Activated naive CD8-positive, alpha-beta T cell treated with anti-CD3 and anti-CD28 coated beads, Interleukin-2, amount 10 ng/mL, durations not matched to agents 7 days and 5 days (primary cell): ENCODE measurements at regions not wholly inside any gene's neighbourhood (a gene's known extent, or its start where the extent isn't known, plus 50 kb on each side); places are given as distances from the start of the nearest gene placed in this dataset.
"Not testable (repeated sequence)": the region's sequence is repeated elsewhere in the genome, so short reads cannot be mapped to it uniquely, and the experiment has no call there.

Source experiments
- ATAC-seq: fragments of 150-1000 bp; cut with Tn5 transposase; one replicate; pipeline ENCODE4 v1.10.0; 2021; ENCODE audit warnings: low read depth, moderate library complexity
- POLR2A ChIA-PET: fragments of 350-600 bp; sonication (Branson Sonifier 250); formaldehyde crosslinking; loops from one replicate; lab custom pipeline; 2021; ENCODE audit warnings: antibody characterized with exemption; lab: Charles Lee
- DNase-seq: peaks from one replicate; pipeline ENCODE4 v3.0.0; 2021
- H3K27ac Mint-ChIP-seq: one replicate; pipeline ENCODE4 v1.8.0; 2022; ENCODE audit warnings: mild to moderate bottlenecking, mixed read lengths
- H3K27me3 Mint-ChIP-seq: one replicate; pipeline ENCODE4 v1.8.0; 2022; ENCODE audit warnings: mild to moderate bottlenecking, moderate library complexity, mixed read lengths
- H3K36me3 Mint-ChIP-seq: one replicate; pipeline ENCODE4 v1.8.0; 2021; ENCODE audit warnings: mild to moderate bottlenecking, mixed read lengths
- H3K4me1 Mint-ChIP-seq: one replicate; pipeline ENCODE4 v1.8.0; 2021; ENCODE audit warnings: mixed read lengths
- H3K4me3 Mint-ChIP-seq: one replicate; pipeline ENCODE4 v1.8.0; 2022; ENCODE audit warnings: mild to moderate bottlenecking, moderate library complexity, mixed read lengths
- H3K9me3 Mint-ChIP-seq: one replicate; pipeline ENCODE4 v1.8.0; 2021; ENCODE audit warnings: mixed read lengths

DNA sequence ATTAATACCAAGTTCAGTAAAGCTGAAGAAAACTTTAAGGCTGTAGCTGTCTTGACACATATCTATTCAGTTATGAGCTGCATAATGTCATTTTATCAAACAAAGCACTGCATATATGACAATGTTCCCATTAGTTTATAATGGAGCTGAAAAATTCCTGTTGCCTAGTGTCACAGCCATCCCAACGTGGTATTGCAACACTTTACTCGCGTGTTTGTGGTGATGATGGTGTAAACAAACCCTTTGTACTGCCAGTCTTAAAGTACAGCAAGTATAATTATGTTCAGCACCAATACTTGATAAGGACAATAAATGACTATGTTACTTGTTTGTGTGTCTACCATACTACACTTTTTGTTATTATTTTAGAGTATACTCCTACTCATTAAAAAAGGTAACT, 1415.6 kb upstream of the PCDH7 start:
- no peak overlapping the region for H3K27ac Mint-ChIP-seq
- no peak for ATAC-seq

DNA sequence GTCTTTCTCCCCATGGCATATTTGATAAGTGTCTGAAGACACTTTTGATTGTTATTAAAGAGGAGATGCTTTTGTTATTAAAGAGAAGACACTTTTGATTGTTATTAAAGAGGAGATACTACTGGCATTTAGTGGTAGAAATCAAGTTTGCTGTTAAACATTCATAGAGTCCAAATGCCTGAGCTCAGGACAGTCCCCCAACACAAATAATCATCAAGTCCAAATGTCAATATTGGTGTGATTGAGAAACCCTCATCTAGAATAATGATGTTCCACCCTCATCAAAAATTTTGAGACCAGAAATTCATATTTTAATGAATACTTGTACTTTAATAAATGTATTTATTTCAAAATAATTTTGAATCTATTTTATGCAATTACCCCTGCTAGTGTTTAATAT, 1412.9 kb upstream of the PCDH7 start:
- no peak for DNase-seq
- no peak overlapping the region for H3K27ac Mint-ChIP-seq
- no peaks in the 10 kb centered on the region for H3K4me1 Mint-ChIP-seq
- no peak overlapping the region for H3K4me3 Mint-ChIP-seq
- H3K27me3 Mint-ChIP-seq, result no peaks in the 10 kb centered on the region
- no peaks in the 10 kb centered on the region for H3K36me3 Mint-ChIP-seq
- POLR2A ChIA-PET, result no interaction called here
- peaks cover 2% of the 10 kb centered on the region for H3K9me3 Mint-ChIP-seq
- no peak for ATAC-seq

More for the DNA sequence above, 1415.6 kb upstream of the PCDH7 start:
- no peaks in the 10 kb centered on the region for H3K27me3 Mint-ChIP-seq
- H3K9me3 Mint-ChIP-seq, result peaks cover 2% of the 10 kb centered on the region
- no peak overlapping the region for H3K4me3 Mint-ChIP-seq
- H3K4me1 Mint-ChIP-seq, result no peaks in the 10 kb centered on the region
- DNase-seq, result no peak
- H3K36me3 Mint-ChIP-seq, result no peaks in the 10 kb centered on the region
- POLR2A ChIA-PET, result no interaction called here

DNA sequence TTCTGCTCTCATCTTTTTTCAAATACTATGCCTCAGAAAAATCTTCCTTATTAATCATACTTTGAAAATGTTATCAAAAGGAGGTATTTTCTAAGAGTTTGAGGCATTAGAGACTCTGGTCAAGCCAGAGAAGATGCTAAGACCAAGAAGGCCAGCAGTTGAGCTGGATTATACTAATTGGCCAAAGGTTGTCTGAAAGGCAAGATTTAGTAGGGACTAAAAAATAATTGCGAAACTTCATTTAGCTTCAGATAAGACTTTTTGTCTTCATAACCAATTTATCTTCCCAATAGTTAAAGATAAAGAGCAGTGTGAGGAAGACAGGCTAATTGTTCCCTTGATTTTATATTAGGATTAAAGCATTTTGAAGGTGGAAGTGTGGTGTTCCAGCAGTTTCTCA, 1412.4 kb upstream of the PCDH7 start:
- no peaks in the 10 kb centered on the region for H3K27me3 Mint-ChIP-seq
- ATAC-seq (no peak), DNase-seq (no peak)
- H3K27ac Mint-ChIP-seq, result no peak overlapping the region
- no peaks in the 10 kb centered on the region for H3K4me1 Mint-ChIP-seq
- no peak overlapping the region for H3K4me3 Mint-ChIP-seq
- POLR2A ChIA-PET, result no interaction called here
- H3K9me3 Mint-ChIP-seq, result peaks cover 2% of the 10 kb centered on the region
- H3K36me3 Mint-ChIP-seq, result no peaks in the 10 kb centered on the region

DNA sequence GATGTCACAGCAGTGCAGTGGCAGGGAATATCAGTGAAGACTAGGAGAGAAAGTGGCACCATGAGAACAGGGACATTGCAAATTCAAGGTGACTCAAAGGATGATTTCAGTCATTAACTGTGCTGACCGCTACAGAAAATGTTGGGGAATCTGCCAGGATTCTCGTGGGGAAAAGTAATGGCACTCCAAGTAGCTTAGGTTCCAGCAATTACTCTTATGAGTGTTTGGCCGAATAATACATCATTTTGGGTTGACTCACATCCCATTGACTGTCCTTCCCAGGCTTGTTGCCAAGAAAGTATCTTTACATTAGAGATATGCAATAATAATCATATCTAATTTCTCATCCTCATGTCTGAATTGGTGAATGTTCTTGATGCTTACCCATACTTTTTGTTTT, 1411.1 kb upstream of the PCDH7 start:
- Mint-ChIP-seq H3K27me3 (no peaks in the 10 kb centered on the region), H3K4me1 (no peaks in the 10 kb centered on the region), H3K4me3 (no peak overlapping the region), H3K27ac (no peak overlapping the region), H3K9me3 (peaks cover 2% of the 10 kb centered on the region), H3K36me3 (no peaks in the 10 kb centered on the region)
- DNase-seq (no peak), ATAC-seq (no peak)
- POLR2A ChIA-PET, result no interaction called here

DNA sequence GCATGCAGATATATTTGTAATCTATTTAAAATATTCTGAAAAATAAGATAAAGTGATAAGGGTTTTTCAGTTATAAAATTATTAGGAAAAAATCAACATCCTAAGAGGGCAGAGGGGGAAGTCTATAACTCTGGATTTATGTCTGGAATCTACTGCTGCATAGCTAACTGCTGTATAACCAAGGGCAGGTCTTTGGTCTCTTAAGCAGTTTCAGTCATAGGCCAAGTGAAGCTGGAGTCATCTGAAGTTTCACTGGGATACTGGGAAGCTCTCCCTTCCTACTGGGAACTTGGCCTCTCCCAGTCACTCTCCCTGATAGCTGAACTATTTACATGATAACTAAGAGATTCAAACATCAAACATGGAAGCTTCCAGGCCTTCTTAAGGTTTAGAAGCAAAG, 1409.9 kb upstream of the PCDH7 start:
- Mint-ChIP-seq H3K27ac (no peak overlapping the region), H3K4me3 (no peak overlapping the region), H3K9me3 (peaks cover 2% of the 10 kb centered on the region), H3K36me3 (no peaks in the 10 kb centered on the region), H3K4me1 (no peaks in the 10 kb centered on the region), H3K27me3 (no peaks in the 10 kb centered on the region)
- no peak for ATAC-seq
- DNase-seq, result no peak
- POLR2A ChIA-PET, result no interaction called here

DNA sequence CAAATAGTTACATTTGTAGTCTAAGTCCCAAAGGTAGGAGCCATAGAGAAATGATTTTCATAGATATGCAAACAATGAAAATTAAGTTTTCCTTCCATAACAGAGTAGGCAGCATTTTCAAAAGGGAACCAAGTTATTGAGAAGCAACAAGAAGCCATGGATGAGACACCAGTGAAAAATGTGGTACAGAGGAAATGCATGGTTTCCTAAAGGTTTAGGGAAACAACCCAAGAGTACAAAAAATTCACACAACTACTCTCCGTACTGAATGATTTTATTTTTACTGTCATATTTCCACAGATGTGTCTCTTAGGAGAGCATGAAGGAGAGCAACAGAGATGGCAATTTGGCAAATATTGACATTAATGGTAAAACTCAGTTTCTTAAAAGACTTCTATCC, 1408.9 kb upstream of the PCDH7 start:
- peaks cover 2% of the 10 kb centered on the region for H3K9me3 Mint-ChIP-seq
- H3K27me3 Mint-ChIP-seq, result no peaks in the 10 kb centered on the region
- POLR2A ChIA-PET, result no interaction called here
- DNase-seq, result no peak
- H3K27ac Mint-ChIP-seq, result no peak overlapping the region
- H3K36me3 Mint-ChIP-seq, result no peaks in the 10 kb centered on the region
- no peak for ATAC-seq
- no peaks in the 10 kb centered on the region for H3K4me1 Mint-ChIP-seq
- H3K4me3 Mint-ChIP-seq, result no peak overlapping the region

DNA sequence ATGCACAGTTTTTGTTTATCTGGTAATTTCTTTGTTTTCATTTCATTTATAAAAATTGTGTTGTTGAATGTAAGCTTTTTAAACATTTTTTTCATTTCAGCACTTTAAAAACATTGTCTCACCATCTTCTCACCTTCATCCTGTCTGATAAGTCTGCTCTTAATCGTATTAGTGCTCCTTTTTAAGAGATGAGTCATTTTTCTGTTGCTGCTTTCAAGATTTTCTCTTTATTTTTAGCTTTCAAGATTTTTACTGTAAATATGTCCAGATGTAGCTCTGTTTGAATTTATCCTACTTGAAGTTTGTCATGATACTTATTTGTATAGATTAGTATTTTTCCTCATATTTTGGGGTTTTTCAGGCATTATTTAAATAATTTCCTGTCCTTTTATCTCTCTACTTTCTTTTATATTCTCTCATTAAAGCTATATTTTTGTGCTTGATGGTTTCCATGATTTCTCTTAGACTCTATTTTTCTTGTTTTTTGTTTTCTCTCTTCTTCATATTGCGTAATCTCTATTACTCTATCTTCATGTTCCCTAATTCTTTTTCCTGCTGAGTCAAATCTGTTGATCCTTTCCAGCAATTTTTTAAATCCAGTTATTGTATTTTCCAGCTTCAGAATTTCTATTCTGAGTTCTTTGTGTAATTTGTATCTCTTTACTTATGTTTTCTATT, 1400.4 kb upstream of the PCDH7 start:
- Mint-ChIP-seq H3K9me3 (no peaks in the 10 kb centered on the region), H3K4me1 (no peaks in the 10 kb centered on the region), H3K27ac (no peak overlapping the region), H3K36me3 (no peaks in the 10 kb centered on the region), H3K27me3 (no peaks in the 10 kb centered on the region), H3K4me3 (no peak overlapping the region)
- ATAC-seq (no peak), DNase-seq (no peak)
- POLR2A ChIA-PET, result no interaction called here

DNA sequence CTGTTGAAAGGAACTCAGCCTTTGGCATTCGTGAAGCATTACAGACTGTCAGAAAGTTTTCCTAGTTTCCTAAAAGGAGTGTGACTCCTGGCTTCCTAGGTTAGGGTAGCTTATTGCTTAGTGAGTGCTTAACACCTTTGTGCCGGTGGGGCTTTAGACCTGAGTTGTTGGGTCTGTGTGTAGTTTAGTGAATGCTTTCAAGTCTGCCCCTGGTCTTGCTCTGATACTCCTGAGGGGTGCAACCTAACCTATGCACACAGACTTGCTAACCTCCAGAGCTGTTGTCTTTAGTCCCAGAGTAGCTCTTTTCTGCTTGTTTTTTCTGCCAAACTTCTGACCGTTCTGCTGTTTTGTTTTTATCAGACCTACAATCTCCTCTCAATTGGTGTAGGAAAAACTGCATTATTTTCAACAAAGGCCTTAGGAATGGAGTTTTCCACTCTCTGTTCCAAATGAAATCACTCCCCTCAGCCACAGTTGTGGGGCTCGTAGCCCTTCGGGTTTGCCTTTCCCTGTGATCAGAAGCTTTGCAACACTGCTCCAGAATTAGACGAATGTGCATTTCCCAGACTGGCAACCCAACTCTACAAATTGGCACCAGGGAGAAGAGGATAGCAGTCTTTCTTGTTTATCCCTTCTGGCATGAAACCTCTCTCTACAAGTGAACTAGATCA, 1399.1 kb upstream of the PCDH7 start:
- H3K4me3 Mint-ChIP-seq, result no peak overlapping the region
- POLR2A ChIA-PET, result no interaction called here

DNA sequence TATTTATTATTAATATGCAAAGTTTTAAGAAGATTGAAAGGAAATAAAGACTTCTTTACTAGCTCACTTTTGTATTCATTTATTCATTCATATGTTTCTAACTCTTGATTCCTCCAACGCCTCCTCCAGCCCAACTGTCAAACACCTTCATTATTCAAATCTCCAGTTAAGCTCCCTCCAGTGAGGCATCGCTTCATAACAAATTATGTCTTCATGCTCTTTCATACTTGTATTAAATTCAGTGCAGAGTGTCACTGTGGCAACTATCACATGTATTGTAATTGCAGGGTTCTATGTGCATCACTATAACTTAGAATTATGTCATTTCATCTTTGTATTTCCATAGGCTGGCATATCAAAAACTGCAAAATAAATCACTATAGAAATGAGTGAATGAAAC, 1394.2 kb upstream of the PCDH7 start:
- Mint-ChIP-seq H3K4me1 (no peaks in the 10 kb centered on the region), H3K9me3 (no peaks in the 10 kb centered on the region), H3K4me3 (no peak overlapping the region), H3K27me3 (no peaks in the 10 kb centered on the region), H3K27ac (no peak overlapping the region), H3K36me3 (no peaks in the 10 kb centered on the region)
- DNase-seq (no peak), ATAC-seq (no peak)
- POLR2A ChIA-PET, result no interaction called here

More for the DNA sequence above, 1399.1 kb upstream of the PCDH7 start:
- Mint-ChIP-seq H3K27ac (no peak overlapping the region), H3K4me1 (no peaks in the 10 kb centered on the region), H3K9me3 (no peaks in the 10 kb centered on the region), H3K27me3 (no peaks in the 10 kb centered on the region), H3K36me3 (no peaks in the 10 kb centered on the region)
- ATAC-seq, result no peak
- no peak for DNase-seq

DNA sequence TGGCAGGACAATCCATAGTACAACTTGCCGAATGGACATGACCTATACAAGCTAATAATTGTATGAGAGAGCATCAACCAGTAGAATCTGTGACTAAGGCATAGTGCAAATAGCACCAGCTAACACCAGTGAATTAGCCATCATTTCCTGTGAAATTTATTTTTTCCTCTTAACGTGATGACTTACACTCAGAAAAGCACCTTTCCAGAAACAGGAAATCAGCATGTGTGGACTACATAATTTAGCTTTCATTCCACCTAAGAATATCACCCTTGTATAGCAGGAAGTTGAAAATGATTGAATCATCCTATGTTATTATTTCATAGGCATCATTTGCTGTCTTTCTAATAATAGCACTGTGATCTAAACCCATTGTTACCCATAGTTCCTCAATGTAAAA, 1393.4 kb upstream of the PCDH7 start:
- no peaks in the 10 kb centered on the region for H3K27me3 Mint-ChIP-seq
- H3K27ac Mint-ChIP-seq, result no peak overlapping the region
- H3K4me3 Mint-ChIP-seq, result no peak overlapping the region

DNA sequence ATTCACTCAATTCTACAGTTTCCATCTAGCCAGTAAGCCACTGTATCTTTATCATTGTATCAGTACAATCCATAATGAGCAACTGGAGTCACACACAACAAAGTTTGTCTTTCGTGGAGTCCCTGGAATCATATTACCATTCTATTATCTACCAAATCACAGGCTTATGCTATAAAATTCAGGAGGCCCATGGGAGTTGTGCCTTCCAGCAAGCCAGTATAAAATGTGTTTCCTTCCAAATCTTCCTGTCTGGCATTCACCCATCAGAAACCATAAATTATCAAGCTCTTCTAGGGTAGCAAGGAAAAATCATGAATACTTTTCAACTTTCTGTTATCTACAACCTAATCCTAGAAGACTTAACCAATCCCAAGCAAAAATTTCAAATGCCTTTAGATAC, 1383.3 kb upstream of the PCDH7 start:
- no peak for ATAC-seq
- no peak overlapping the region for H3K27ac Mint-ChIP-seq
- POLR2A ChIA-PET, result no interaction called here

More for the DNA sequence above, 1393.4 kb upstream of the PCDH7 start:
- Mint-ChIP-seq H3K9me3 (no peaks in the 10 kb centered on the region), H3K36me3 (no peaks in the 10 kb centered on the region), H3K4me1 (no peaks in the 10 kb centered on the region)
- no peak for DNase-seq
- ATAC-seq, result no peak
- POLR2A ChIA-PET, result no interaction called here

DNA sequence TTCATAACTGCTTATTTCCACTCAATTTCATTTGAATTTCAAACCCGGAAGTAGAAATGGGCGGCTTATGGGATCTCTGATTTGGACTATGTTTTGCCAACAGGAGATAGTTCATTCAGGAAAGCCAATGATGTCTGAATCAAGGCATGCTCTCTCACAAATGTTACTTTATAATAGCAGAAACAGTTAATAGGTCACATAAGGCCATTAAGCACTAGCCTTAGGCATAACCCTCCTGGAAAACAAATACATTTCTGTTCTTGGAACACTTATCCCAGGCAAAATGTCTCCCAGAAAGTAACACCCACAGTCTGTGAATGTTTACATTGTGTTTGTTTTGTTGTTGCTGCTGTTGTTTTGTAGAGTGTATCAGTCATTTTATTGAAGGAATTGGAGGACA, 1347.2 kb upstream of the PCDH7 start:
- H3K9me3 Mint-ChIP-seq, result peaks cover 5% of the 10 kb centered on the region
- no peak for DNase-seq
- no peaks in the 10 kb centered on the region for H3K27me3 Mint-ChIP-seq
- POLR2A ChIA-PET, result no interaction called here
- no peak overlapping the region for H3K4me3 Mint-ChIP-seq
- ATAC-seq, result no peak
- no peaks in the 10 kb centered on the region for H3K36me3 Mint-ChIP-seq
- no peaks in the 10 kb centered on the region for H3K4me1 Mint-ChIP-seq
- H3K27ac Mint-ChIP-seq, result no peak overlapping the region

More for the DNA sequence above, 1383.3 kb upstream of the PCDH7 start:
- no peak overlapping the region for H3K4me3 Mint-ChIP-seq
- H3K9me3 Mint-ChIP-seq, result peaks cover 2% of the 10 kb centered on the region
- H3K4me1 Mint-ChIP-seq, result no peaks in the 10 kb centered on the region
- H3K27me3 Mint-ChIP-seq, result no peaks in the 10 kb centered on the region
- no peak for DNase-seq
- H3K36me3 Mint-ChIP-seq, result no peaks in the 10 kb centered on the region

DNA sequence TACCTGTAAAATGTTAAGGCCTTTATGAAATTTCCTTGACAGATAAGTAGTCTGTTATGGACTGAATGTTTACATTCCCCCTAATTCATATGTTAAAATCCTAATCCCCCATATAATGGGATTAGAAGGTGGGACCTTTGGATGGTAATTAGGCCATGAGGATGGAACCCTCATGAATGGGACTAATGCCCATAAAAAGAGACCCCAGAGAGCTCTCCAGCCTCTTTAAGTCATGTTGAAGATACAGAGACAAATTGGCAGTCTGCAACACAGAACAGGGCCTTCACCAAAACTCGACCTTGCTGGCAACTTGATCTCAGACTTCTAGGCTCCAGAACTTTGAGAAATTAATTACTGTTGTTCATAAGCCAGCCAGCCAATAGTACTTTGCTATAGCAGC, 1344.5 kb upstream of the PCDH7 start:
- POLR2A ChIA-PET, result no interaction called here
- Mint-ChIP-seq H3K4me3 (no peak overlapping the region), H3K27me3 (no peaks in the 10 kb centered on the region), H3K4me1 (no peaks in the 10 kb centered on the region), H3K36me3 (no peaks in the 10 kb centered on the region), H3K27ac (no peak overlapping the region), H3K9me3 (peaks cover 6% of the 10 kb centered on the region)
- DNase-seq (no peak), ATAC-seq (no peak)

DNA sequence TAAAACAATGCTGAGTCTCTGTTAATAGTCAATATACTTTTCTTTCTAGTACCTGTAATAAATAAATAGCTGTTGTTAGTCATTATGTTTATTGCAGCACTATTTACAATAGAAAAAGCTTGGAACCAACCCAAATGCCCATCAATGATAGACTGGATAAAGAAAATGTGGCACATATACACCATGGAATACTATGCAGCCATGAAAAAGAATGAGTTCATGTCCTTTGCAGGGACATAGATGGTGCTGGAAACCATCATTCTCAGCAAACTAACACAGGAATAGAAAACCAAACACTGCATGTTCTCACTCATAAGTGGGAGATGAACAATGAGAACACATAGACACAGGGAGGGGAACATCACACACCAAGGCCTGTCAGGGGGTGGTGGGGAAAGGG, 1341.9 kb upstream of the PCDH7 start:
- H3K27ac Mint-ChIP-seq, H3K36me3 Mint-ChIP-seq, H3K4me1 Mint-ChIP-seq, POLR2A ChIA-PET, H3K9me3 Mint-ChIP-seq, H3K27me3 Mint-ChIP-seq, DNase-seq, ATAC-seq, H3K4me3 Mint-ChIP-seq: not testable (repeated sequence)
